ENCODE measurements at regions not wholly inside any gene's neighbourhood (a gene's known extent, or its start where the extent isn't known, plus 50 kb on each side); places are given as distances from the start of the nearest gene placed in this dataset.
"Not testable (repeated sequence)": the region's sequence is repeated elsewhere in the genome, so short reads cannot be mapped to it uniquely, and the experiment has no call there.

GRCh38 chr1:163498391-163499330, 176.9 kb downstream of the NUF2 start:
- H3K4me3 ChIP-seq (replicated peaks in 1 of 3; ENCODE audit: insufficient read depth in 1 of 3, low read depth in 1 of 3, low read length in 3 of 3); H3K9me1 ChIP-seq (replicated peaks; ENCODE audit: control insufficient read depth, extremely low read depth, insufficient read depth, low read length); BruUV-seq (replicated peaks); H3K9ac ChIP-seq (replicated peaks; ENCODE audit: extremely low read depth, insufficient read depth, low read length); POLR2A ChIA-PET; H3K4me2 ChIP-seq (ENCODE audit: insufficient read depth, low read length); H3K9me3 ChIP-seq (replicated peaks; ENCODE audit: control insufficient read depth, insufficient read depth, low read length); H3K79me2 ChIP-seq (ENCODE audit: control insufficient read depth, insufficient read depth, low read length); H4K20me1 ChIP-seq (replicated peaks; ENCODE audit: control insufficient read depth, extremely low read depth, insufficient read depth, low read length); intact Hi-C loops (cut with micrococcal nuclease); DNase-seq (ENCODE audit: low read depth, low spot score); H2AFZ ChIP-seq (ENCODE audit: low read depth, low read length); H3K4me1 ChIP-seq (ENCODE audit: control insufficient read depth, extremely low read depth, insufficient read depth, low read length); dilution Hi-C loops (cut with MboI; ENCODE audit: extremely low pct_ligation_motif_present, low sequenced_read_pairs); H3K36me3 ChIP-seq (ENCODE audit: control insufficient read depth in 2 of 2, extremely low read depth in 1 of 2, insufficient read depth in 2 of 2, low read length in 2 of 2); FAIRE-seq; H3K27me3 ChIP-seq (ENCODE audit: control insufficient read depth in 2 of 2, insufficient read depth in 2 of 2, low read length in 2 of 2); H3K27ac ChIP-seq (ENCODE audit: insufficient read depth, low read depth, low read length); CTCF ChIA-PET: not testable (repeated sequence)

GRCh38 chr1:163504331-163504978, 182.7 kb downstream of the NUF2 start:
- BruUV-seq (replicated peaks) = no TSS peak
- dilution Hi-C loops (cut with MboI; ENCODE audit: extremely low pct_ligation_motif_present, low sequenced_read_pairs) = no loop called here
- CTCF ChIA-PET = no interaction called here

More at GRCh38 chr1:163504331-163504978, 182.7 kb downstream of the NUF2 start:
- Histone ChIP-seq H3K9ac (replicated peaks; ENCODE audit: extremely low read depth, insufficient read depth, low read length) (no peak overlapping the region), H3K27me3 (ENCODE audit: control insufficient read depth in 2 of 2, insufficient read depth in 2 of 2, low read length in 2 of 2) (no peaks in the 10 kb centered on the region), H4K20me1 (replicated peaks; ENCODE audit: control insufficient read depth, extremely low read depth, insufficient read depth, low read length) (no peaks in the 10 kb centered on the region), H3K9me3 (replicated peaks; ENCODE audit: control insufficient read depth, insufficient read depth, low read length) (no peaks in the 10 kb centered on the region), H3K27ac (ENCODE audit: insufficient read depth, low read depth, low read length) (no peak overlapping the region), H3K4me1 (ENCODE audit: control insufficient read depth, extremely low read depth, insufficient read depth, low read length) (no peaks in the 10 kb centered on the region), H2AFZ (ENCODE audit: low read depth, low read length) (no peak overlapping the region), H3K79me2 (ENCODE audit: control insufficient read depth, insufficient read depth, low read length) (no peaks in the 10 kb centered on the region), H3K36me3 (ENCODE audit: control insufficient read depth in 2 of 2, extremely low read depth in 1 of 2, insufficient read depth in 2 of 2, low read length in 2 of 2) (no peaks in the 10 kb centered on the region), H3K9me1 (replicated peaks; ENCODE audit: control insufficient read depth, extremely low read depth, insufficient read depth, low read length) (no peaks in the 10 kb centered on the region), H3K4me2 (ENCODE audit: insufficient read depth, low read length) (no peak overlapping the region), H3K4me3 (replicated peaks in 1 of 3; ENCODE audit: insufficient read depth in 1 of 3, low read depth in 1 of 3, low read length in 3 of 3) (no peak overlapping the region)
- no peak for DNase-seq (ENCODE audit: low read depth, low spot score)
- TF ChIP-seq EZH2 (IDR thresholded peaks at IDR 0.05; ENCODE audit: borderline replicate concordance, low read depth, low read length, severe bottlenecking) (no peak), CTCF (IDR thresholded peaks at IDR 0.05; ENCODE audit: extremely low read depth in 1 of 2, insufficient read depth in 1 of 2, low read depth in 1 of 2, low read length in 2 of 2) (no peak), GATA2 (IDR thresholded peaks at IDR 0.05; ENCODE audit: insufficient read depth, insufficient read length, low read depth, low read length) (no peak)
- POLR2A ChIA-PET = no interaction called here
- intact Hi-C loops (cut with micrococcal nuclease) = no loop called here
- FAIRE-seq = no peak
